ENCODE measurements at regions not wholly inside any gene's neighbourhood (a gene's known extent, or its start where the extent isn't known, plus 50 kb on each side); places are given as distances from the start of the nearest gene placed in this dataset.

- TF ChIP-seq CTCF (IDR thresholded peaks at IDR 0.05; ENCODE audit: insufficient read depth, low read depth, low read length, missing control alignments), result no peak
- DNase-seq (ENCODE audit: low read depth), result no peak
Measured at GRCh38 chr5:139740992-139741672, 54.5 kb upstream of the PSD2 start.

GRCh38 chr5:139741823-139742172 is 53.8 kb upstream of the PSD2 start:
- no peak overlapping the region for H3K4me3 ChIP-seq (ENCODE audit: low read depth, low read length)
- no peak for DNase-seq (ENCODE audit: low read depth)
- TF ChIP-seq CTCF (IDR thresholded peaks at IDR 0.05; ENCODE audit: insufficient read depth, low read depth, low read length, missing control alignments), result no peak

More at GRCh38 chr5:139740992-139741672, 54.5 kb upstream of the PSD2 start:
- H3K4me3 ChIP-seq (ENCODE audit: low read depth, low read length), result no peak overlapping the region

- H3K4me3 ChIP-seq (ENCODE audit: low read depth, low read length), result no peak overlapping the region
- DNase-seq (ENCODE audit: low read depth), result no peak
- no peak for TF ChIP-seq CTCF (IDR thresholded peaks at IDR 0.05; ENCODE audit: insufficient read depth, low read depth, low read length, missing control alignments)
Measured at GRCh38 chr5:139742173-139742903, 53.3 kb upstream of the PSD2 start.

- TF ChIP-seq CTCF (IDR thresholded peaks at IDR 0.05; ENCODE audit: insufficient read depth, low read depth, low read length, missing control alignments), result no peak
- H3K4me3 ChIP-seq (ENCODE audit: low read depth, low read length), result no peak overlapping the region
- no peak for DNase-seq (ENCODE audit: low read depth)
Measured at GRCh38 chr5:139743001-139743771, 52.4 kb upstream of the PSD2 start.

- no peak overlapping the region for H3K4me3 ChIP-seq (ENCODE audit: low read depth, low read length)
- no peak for TF ChIP-seq CTCF (IDR thresholded peaks at IDR 0.05; ENCODE audit: insufficient read depth, low read depth, low read length, missing control alignments)
- no peak for DNase-seq (ENCODE audit: low read depth)
Measured at GRCh38 chr5:139743804-139744203, 51.8 kb upstream of the PSD2 start.

- H3K4me3 ChIP-seq (ENCODE audit: low read depth, low read length), result no peak overlapping the region
- DNase-seq (ENCODE audit: low read depth), result no peak
- no peak for TF ChIP-seq CTCF (IDR thresholded peaks at IDR 0.05; ENCODE audit: insufficient read depth, low read depth, low read length, missing control alignments)
Measured at GRCh38 chr5:139744471-139745131, 51.0 kb upstream of the PSD2 start.
